Lower leg skin (tissue), 4 donors: ENCODE measurements at regions not wholly inside any gene's neighbourhood (a gene's known extent, or its start where the extent isn't known, plus 50 kb on each side); places are given as distances from the start of the nearest gene placed in this dataset.
"Not testable (repeated sequence)": the region's sequence is repeated elsewhere in the genome, so short reads cannot be mapped to it uniquely, and the experiment has no call there.

Experiments
- DNase-seq, 2 donors: peaks; one replicate each; pipeline ENCODE4 v3.0.0-alpha.2; 2019; ENCODE audit warnings: low spot score in 2 of 2
- H3K4me3 ChIP-seq: fragments of 200-600 bp; sonication (generic); 2 replicates; pipeline ENCODE4 v1.5.1; 2017; ENCODE audit warnings: mild to moderate bottlenecking, low read depth; ENCODE audit not compliant: poor library complexity, severe bottlenecking
- POLR2A ChIP-seq, 2 donors: fragments of 450-650 bp; IDR thresholded peaks; one replicate each; pipeline ENCODE4 v1.6.1; 2016 to 2017; ENCODE audit warnings: antibody characterized with exemption in 2 of 2, mild to moderate bottlenecking in 1 of 2, moderate library complexity in 1 of 2
- WGBS, 2 donors: methylation state at CpG; one replicate each; pipeline ENCODE4 v1.1.5; 2018; 5-methylcytosine and 5-hydroxymethylcytosine counted together
- intact Hi-C: fragments of 100-400 bp; cut with DNase I; formaldehyde crosslinking; loops from one replicate; pipeline ENCODE4 v1.15.0; 2023; ENCODE audit warnings: low total_unique reads
- TF ChIP-seq, protein P1 (sequence below), 3 donors: fragments of 450-650 bp; IDR thresholded peaks; one replicate each; pipeline ENCODE4 v1.5.1; 2016; ENCODE audit warnings: antibody characterized with exemption in 3 of 3, mild to moderate bottlenecking in 3 of 3, moderate library complexity in 2 of 3

DNA sequence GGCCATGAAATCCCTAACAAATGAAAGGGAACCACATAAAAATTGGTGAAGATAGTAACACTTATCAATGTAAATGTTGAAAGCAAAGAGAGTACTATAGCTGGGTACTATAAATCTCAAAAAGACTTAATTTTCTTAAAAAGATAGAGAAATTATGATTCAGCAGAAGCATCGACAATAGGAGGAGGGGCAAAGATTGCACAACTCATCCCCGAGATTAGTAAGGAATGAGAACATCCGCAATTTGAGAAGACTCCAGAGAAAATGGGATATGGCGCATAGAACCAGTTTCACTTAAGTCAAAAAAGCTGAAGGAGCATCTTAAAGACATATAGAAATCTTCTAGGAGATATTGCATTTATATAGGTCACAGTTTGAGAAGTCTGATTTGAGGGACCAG, 220.2 kb upstream of the SLC16A7 start:
- WGBS, 2 donors, result 89 to 95% methylated on average over 4 of the region's 4 CpGs

DNA sequence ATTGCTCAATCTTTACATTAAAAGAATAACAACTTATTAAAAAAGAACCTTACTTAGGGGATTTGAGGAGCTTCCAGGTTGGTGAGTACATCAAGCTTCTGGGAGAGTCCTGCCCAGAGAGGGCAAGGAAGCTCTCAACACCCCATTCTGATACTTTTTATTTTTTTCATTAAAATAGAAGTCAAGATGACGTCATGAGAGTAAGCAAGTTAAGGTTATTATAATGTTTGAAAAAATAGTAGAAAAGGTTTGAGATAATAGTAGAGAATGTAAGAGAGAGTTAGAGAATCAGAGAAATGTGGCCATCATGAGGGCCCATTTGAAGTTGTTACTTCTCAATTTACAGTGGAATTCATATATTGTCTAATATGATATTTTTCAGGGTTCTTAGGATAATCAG, 221.0 kb upstream of the SLC16A7 start:
- no peak for DNase-seq
- no peak for TF ChIP-seq POLR2A (IDR thresholded peaks at IDR 0.05)
- TF ChIP-seq, protein P1, sequence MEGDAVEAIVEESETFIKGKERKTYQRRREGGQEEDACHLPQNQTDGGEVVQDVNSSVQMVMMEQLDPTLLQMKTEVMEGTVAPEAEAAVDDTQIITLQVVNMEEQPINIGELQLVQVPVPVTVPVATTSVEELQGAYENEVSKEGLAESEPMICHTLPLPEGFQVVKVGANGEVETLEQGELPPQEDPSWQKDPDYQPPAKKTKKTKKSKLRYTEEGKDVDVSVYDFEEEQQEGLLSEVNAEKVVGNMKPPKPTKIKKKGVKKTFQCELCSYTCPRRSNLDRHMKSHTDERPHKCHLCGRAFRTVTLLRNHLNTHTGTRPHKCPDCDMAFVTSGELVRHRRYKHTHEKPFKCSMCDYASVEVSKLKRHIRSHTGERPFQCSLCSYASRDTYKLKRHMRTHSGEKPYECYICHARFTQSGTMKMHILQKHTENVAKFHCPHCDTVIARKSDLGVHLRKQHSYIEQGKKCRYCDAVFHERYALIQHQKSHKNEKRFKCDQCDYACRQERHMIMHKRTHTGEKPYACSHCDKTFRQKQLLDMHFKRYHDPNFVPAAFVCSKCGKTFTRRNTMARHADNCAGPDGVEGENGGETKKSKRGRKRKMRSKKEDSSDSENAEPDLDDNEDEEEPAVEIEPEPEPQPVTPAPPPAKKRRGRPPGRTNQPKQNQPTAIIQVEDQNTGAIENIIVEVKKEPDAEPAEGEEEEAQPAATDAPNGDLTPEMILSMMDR (IDR thresholded peaks at IDR 0.05), result no peak
- WGBS, 2 donors, result 70 to 81% methylated on average over 1 of the region's 1 CpG
- H3K4me3 ChIP-seq, result no peak overlapping the region
- intact Hi-C loops, result no loop called here

More for the DNA sequence above, 220.2 kb upstream of the SLC16A7 start:
- H3K4me3 ChIP-seq, result no peak overlapping the region
- intact Hi-C loops, result no loop called here
- no peak for TF ChIP-seq POLR2A (IDR thresholded peaks at IDR 0.05)
- TF ChIP-seq, protein P1 (IDR thresholded peaks at IDR 0.05), result no peak
- DNase-seq, result no peak

DNA sequence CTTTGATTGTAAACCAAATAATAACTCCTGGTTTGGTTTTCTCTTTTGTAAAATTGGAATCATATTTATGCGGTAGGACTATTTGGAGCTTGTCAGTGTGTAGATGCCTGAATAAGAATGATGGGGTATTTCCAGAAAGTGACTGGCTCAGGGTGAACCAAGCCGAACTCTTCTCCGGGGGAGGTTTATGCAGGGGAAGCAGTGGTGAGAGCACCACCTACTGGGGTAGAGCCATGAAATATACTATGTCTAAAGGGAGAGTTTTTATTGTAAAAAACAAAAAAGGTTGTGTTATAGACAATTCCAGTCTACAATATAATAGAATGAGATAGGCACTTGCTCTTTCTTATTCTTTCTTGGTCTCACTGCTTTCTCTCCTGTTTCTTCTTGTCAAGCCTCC, 222.9 kb upstream of the SLC16A7 start:
- no peak overlapping the region for H3K4me3 ChIP-seq
- TF ChIP-seq, protein P1 (IDR thresholded peaks at IDR 0.05), result no peak
- no peak for TF ChIP-seq POLR2A (IDR thresholded peaks at IDR 0.05)
- 52 to 58% methylated on average over 3 of the region's 3 CpGs for WGBS, 2 donors
- intact Hi-C loops, result no loop called here
- DNase-seq, result no peak

DNA sequence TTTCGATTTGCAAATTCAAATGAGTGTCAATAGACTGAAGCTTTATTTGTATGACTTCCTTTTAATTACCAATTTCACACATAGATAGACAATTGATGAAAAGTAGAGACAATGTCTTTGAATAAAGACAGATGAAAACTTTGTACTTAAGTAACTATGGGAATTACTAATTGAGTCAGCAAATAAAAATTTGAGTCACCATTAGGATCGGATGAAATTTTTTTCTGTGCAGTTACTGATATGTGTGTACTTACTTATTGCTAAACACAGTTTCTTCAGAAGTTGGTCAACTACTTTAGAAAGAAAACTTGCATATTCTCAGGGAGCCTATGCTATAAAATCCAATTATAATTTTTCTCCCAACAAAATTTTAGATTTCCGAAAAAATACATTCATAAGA, 224.9 kb upstream of the SLC16A7 start:
- intact Hi-C loops, result no loop called here
- DNase-seq, result no peak
- TF ChIP-seq, protein P1 (IDR thresholded peaks at IDR 0.05), result no peak
- no peak for TF ChIP-seq POLR2A (IDR thresholded peaks at IDR 0.05)
- 83 to 84% methylated on average over 3 of the region's 3 CpGs for WGBS, 2 donors
- H3K4me3 ChIP-seq, result no peak overlapping the region

DNA sequence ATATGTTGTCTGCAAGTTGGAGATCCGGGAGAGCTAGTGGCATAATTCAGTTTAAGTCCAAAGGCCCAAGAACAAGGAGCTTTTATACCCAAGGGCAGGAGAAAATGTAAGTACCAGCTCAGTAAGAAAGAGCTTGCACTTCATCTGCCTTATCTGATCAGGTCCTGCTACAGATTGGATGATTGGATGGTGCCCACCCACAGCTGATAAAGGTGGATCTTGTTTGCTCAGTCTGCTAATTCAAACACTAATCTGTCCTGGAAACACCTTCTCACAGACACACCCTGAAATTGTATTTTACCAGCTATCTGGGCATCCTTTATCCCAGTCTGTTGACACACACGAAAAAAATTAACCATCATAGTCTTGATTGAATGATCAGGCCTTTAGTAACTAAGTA, 230.7 kb upstream of the SLC16A7 start:
- 85 to 89% methylated on average over 2 of the region's 2 CpGs for WGBS, 2 donors
- TF ChIP-seq, protein P1 (IDR thresholded peaks at IDR 0.05), result no peak
- no peak for TF ChIP-seq POLR2A (IDR thresholded peaks at IDR 0.05)
- H3K4me3 ChIP-seq, result no peak overlapping the region
- no peak for DNase-seq
- intact Hi-C loops, result no loop called here

DNA sequence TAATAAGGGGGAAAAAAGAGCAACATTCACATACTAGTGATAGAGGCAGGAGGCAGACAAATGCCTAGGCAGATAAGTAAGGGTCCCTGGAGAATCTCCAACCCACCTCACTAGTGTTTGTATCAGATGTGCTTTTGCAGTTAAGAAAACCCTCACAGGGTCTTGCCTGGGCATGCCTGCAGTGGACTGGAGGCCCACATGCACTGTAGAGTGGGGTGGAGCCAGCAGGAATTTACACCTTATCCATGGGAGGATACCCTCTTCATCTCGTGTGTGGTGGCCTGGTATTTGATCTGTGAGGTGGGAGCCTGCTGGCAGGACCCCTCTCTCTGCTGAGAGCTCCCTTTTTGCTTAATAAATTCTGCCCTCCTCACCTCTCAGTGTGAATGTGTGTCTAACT, 238.0 kb upstream of the SLC16A7 start:
- DNase-seq, result no peak
- H3K4me3 ChIP-seq, result no peak overlapping the region
- intact Hi-C loops, result no loop called here
- WGBS, 2 donors, result 0 to 15% methylated on average over 1 of the region's 1 CpG
- no peak for TF ChIP-seq POLR2A (IDR thresholded peaks at IDR 0.05)

DNA sequence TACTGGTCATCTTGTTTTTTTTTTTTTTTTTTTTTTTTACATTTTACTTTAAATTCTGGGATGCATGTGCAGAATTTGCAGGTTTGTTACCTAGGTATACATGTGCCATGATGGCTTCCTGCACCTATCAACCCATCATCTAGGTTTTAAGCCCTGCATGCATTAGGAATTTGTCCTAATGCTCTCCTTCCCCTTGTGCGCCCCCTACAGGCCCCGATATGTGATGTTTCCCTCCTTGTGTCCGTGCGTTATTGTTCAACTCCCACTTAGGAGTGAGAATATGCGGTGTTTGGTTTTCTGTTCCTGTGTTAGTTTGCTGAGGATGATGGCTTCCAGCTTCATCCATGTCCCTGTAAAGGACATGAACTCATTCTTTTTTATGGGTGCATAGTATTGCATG, 249.6 kb upstream of the SLC16A7 start:
- DNase-seq, intact Hi-C loops, H3K4me3 ChIP-seq: not testable (repeated sequence)
- WGBS, 2 donors, result 58 to 71% methylated on average over 5 of the region's 5 CpGs
